ENCODE measurements at regions not wholly inside any gene's neighbourhood (a gene's known extent, or its start where the extent isn't known, plus 50 kb on each side); places are given as distances from the start of the nearest gene placed in this dataset.

DNA sequence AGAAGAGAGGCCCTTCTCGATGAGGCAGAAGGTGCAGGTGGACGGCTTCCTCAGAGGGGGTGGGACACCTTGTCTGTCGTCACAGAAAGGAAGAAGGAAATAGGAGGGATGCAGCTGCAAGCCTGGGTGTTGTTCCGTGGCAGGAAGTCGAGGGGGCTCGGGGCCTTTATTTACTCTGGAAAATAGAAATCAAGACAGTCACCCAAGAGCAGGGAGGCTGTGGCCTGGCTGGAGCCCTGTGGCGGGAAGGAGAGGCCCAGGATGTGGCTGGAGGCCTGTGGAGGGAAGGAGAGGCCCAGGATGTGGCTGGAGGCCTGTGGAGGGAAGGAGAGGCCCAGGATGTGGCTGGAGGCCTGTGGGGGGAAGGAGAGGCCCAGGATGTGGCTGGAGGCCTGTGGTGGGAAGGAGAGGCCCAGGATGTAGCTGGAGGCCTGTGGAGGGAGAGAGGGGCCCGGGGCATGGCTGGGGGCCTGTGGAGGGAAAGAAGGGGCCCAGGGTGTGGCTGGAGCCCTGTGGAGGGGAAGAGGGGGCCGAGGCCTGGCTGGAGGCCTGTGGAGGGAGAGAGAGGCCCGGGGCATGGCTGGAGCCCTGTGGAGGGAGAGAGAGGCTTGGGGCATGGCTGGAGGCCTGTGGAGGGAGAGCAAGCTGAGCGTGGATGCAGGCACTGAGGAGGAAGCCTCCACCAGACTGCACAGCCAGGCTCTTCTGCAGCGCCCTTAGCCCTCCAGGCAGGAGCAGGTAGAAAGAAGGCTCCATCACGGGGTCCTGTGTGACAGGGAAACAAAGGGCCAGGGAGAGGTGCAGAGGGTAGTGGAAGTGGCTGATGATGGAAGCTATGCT is 97.3 kb upstream of the SFMBT2 start:
- no peaks in the 10 kb centered on the region for H3K36me3 ChIP-seq (ENCODE audit: control insufficient read depth in 3 of 3, insufficient read depth in 2 of 3, low read depth in 1 of 3, low read length in 3 of 3)
- no peak for FAIRE-seq
- H3K4me1 ChIP-seq (ENCODE audit: control insufficient read depth in 3 of 3, insufficient read depth in 2 of 3, low read depth in 1 of 3, low read length in 2 of 3) = peaks cover 0 to 3% (median 0%) of the 10 kb centered on the region in 3 donors
- peaks cover 0 to 3% of the 10 kb centered on the region in 2 donors for H3K9me3 ChIP-seq (ENCODE audit: control insufficient read depth in 2 of 2, insufficient read depth in 1 of 2, low read depth in 1 of 2, low read length in 1 of 2)
- no peaks in the 10 kb centered on the region for H3K27me3 ChIP-seq (ENCODE audit: control insufficient read depth in 3 of 3, insufficient read depth in 3 of 3, low read length in 3 of 3)
- no peak for DNase-seq
- 62 to 67% (median 67%) methylated on average over 13 of the region's 13 CpGs for WGBS, 3 donors
- H3K4me3 ChIP-seq (ENCODE audit: low read depth in 1 of 3, low read length in 3 of 3) = no peak overlapping the region
- peak overlapping the region in 1 of 3 donors; percentile 12 for H3K27ac ChIP-seq (ENCODE audit: low read depth in 1 of 3, low read length in 2 of 3)

GRCh38 chr10:7506571-7506970 is 95.7 kb upstream of the SFMBT2 start:
- Histone ChIP-seq H3K27ac (ENCODE audit: low read depth in 1 of 3, low read length in 2 of 3) (no peak overlapping the region), H3K4me3 (ENCODE audit: low read depth in 1 of 3, low read length in 3 of 3) (no peak overlapping the region), H3K27me3 (ENCODE audit: control insufficient read depth in 3 of 3, insufficient read depth in 3 of 3, low read length in 3 of 3) (no peaks in the 10 kb centered on the region), H3K4me1 (ENCODE audit: control insufficient read depth in 3 of 3, insufficient read depth in 2 of 3, low read depth in 1 of 3, low read length in 2 of 3) (peaks cover 0 to 3% (median 0%) of the 10 kb centered on the region in 3 donors), H3K9me3 (ENCODE audit: control insufficient read depth in 2 of 2, insufficient read depth in 1 of 2, low read depth in 1 of 2, low read length in 1 of 2) (peaks cover 0 to 3% of the 10 kb centered on the region in 2 donors), H3K36me3 (ENCODE audit: control insufficient read depth in 3 of 3, insufficient read depth in 2 of 3, low read depth in 1 of 3, low read length in 3 of 3) (no peaks in the 10 kb centered on the region)
- no peak for FAIRE-seq
- 57 to 83% (median 69%) methylated on average over 3 of the region's 3 CpGs for WGBS, 3 donors
- DNase-seq = no peak

GRCh38 chr10:7505196-7505595 is 94.4 kb upstream of the SFMBT2 start:
- no peak for DNase-seq
- H3K4me1 ChIP-seq (ENCODE audit: control insufficient read depth in 3 of 3, insufficient read depth in 2 of 3, low read depth in 1 of 3, low read length in 2 of 3) = peaks cover 0 to 3% (median 0%) of the 10 kb centered on the region in 3 donors
- H3K4me3 ChIP-seq (ENCODE audit: low read depth in 1 of 3, low read length in 3 of 3) = no peak overlapping the region
- WGBS, 3 donors = 65 to 75% (median 74%) methylated on average over 2 of the region's 2 CpGs
- H3K27me3 ChIP-seq (ENCODE audit: control insufficient read depth in 3 of 3, insufficient read depth in 3 of 3, low read length in 3 of 3) = no peaks in the 10 kb centered on the region
- H3K27ac ChIP-seq (ENCODE audit: low read depth in 1 of 3, low read length in 2 of 3) = no peak overlapping the region
- H3K9me3 ChIP-seq (ENCODE audit: control insufficient read depth in 2 of 2, insufficient read depth in 1 of 2, low read depth in 1 of 2, low read length in 1 of 2) = no peaks in the 10 kb centered on the region
- no peaks in the 10 kb centered on the region for H3K36me3 ChIP-seq (ENCODE audit: control insufficient read depth in 3 of 3, insufficient read depth in 2 of 3, low read depth in 1 of 3, low read length in 3 of 3)
- no peak for FAIRE-seq

- Histone ChIP-seq H3K9me3 (ENCODE audit: control insufficient read depth in 2 of 2, insufficient read depth in 1 of 2, low read depth in 1 of 2, low read length in 1 of 2) (no peaks in the 10 kb centered on the region), H3K36me3 (ENCODE audit: control insufficient read depth in 3 of 3, insufficient read depth in 2 of 3, low read depth in 1 of 3, low read length in 3 of 3) (no peaks in the 10 kb centered on the region), H3K4me3 (ENCODE audit: low read depth in 1 of 3, low read length in 3 of 3) (no peak overlapping the region), H3K27ac (ENCODE audit: low read depth in 1 of 3, low read length in 2 of 3) (no peak overlapping the region), H3K4me1 (ENCODE audit: control insufficient read depth in 3 of 3, insufficient read depth in 2 of 3, low read depth in 1 of 3, low read length in 2 of 3) (peaks cover 0 to under 1% (median 0%) of the 10 kb centered on the region in 3 donors), H3K27me3 (ENCODE audit: control insufficient read depth in 3 of 3, insufficient read depth in 3 of 3, low read length in 3 of 3) (no peaks in the 10 kb centered on the region)
- WGBS, 3 donors = 35 to 58% (median 43%) methylated on average over 4 of the region's 4 CpGs
- FAIRE-seq = no peak
- DNase-seq = no peak
These were observed 92.4 kb upstream of the SFMBT2 start for GRCh38 chr10:7503190-7503589.

GRCh38 chr10:7501157-7501556 is 90.3 kb upstream of the SFMBT2 start:
- no peaks in the 10 kb centered on the region for H3K9me3 ChIP-seq (ENCODE audit: control insufficient read depth in 2 of 2, insufficient read depth in 1 of 2, low read depth in 1 of 2, low read length in 1 of 2)
- no peaks in the 10 kb centered on the region for H3K4me1 ChIP-seq (ENCODE audit: control insufficient read depth in 3 of 3, insufficient read depth in 2 of 3, low read depth in 1 of 3, low read length in 2 of 3)
- DNase-seq = peak in 1 of 2 donors; percentile 25
- no peaks in the 10 kb centered on the region for H3K27me3 ChIP-seq (ENCODE audit: control insufficient read depth in 3 of 3, insufficient read depth in 3 of 3, low read length in 3 of 3)
- WGBS, 3 donors = 66 to 88% (median 76%) methylated on average over 12 of the region's 12 CpGs
- H3K36me3 ChIP-seq (ENCODE audit: control insufficient read depth in 3 of 3, insufficient read depth in 2 of 3, low read depth in 1 of 3, low read length in 3 of 3) = no peaks in the 10 kb centered on the region
- no peak overlapping the region for H3K4me3 ChIP-seq (ENCODE audit: low read depth in 1 of 3, low read length in 3 of 3)
- no peak overlapping the region for H3K27ac ChIP-seq (ENCODE audit: low read depth in 1 of 3, low read length in 2 of 3)
- FAIRE-seq = no peak

GRCh38 chr10:7498111-7498510 is 87.3 kb upstream of the SFMBT2 start:
- Histone ChIP-seq H3K4me3 (ENCODE audit: low read depth in 1 of 3, low read length in 3 of 3) (no peak overlapping the region), H3K4me1 (ENCODE audit: control insufficient read depth in 3 of 3, insufficient read depth in 2 of 3, low read depth in 1 of 3, low read length in 2 of 3) (no peaks in the 10 kb centered on the region), H3K9me3 (ENCODE audit: control insufficient read depth in 2 of 2, insufficient read depth in 1 of 2, low read depth in 1 of 2, low read length in 1 of 2) (no peaks in the 10 kb centered on the region), H3K36me3 (ENCODE audit: control insufficient read depth in 3 of 3, insufficient read depth in 2 of 3, low read depth in 1 of 3, low read length in 3 of 3) (no peaks in the 10 kb centered on the region), H3K27me3 (ENCODE audit: control insufficient read depth in 3 of 3, insufficient read depth in 3 of 3, low read length in 3 of 3) (no peaks in the 10 kb centered on the region), H3K27ac (ENCODE audit: low read depth in 1 of 3, low read length in 2 of 3) (no peak overlapping the region)
- FAIRE-seq (no peak), DNase-seq (no peak)
- 95 to 96% (median 96%) methylated on average over 5 of the region's 5 CpGs for WGBS, 3 donors

DNA sequence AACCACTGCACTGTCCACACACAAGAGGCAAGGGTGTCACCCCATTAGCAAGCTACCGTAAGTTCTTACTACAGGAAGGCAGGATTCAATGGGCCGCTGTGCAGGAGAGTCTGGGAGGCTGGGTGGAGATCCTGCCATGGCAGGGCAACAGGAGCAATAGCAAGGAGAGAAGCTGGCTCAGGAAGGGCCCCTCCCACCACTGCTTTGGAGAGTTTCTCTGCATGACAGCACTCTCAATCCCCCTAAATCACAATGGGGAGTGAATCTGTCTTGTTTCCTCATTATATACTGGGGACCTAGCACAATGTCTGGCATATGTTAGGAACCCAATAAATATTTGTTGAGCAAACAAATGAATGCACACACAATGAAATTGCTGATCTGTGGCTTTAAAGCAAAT is 83.2 kb upstream of the SFMBT2 start:
- Histone ChIP-seq H3K36me3 (ENCODE audit: control insufficient read depth in 3 of 3, insufficient read depth in 2 of 3, low read depth in 1 of 3, low read length in 3 of 3) (no peaks in the 10 kb centered on the region), H3K4me3 (ENCODE audit: low read depth in 1 of 3, low read length in 3 of 3) (no peak overlapping the region), H3K4me1 (ENCODE audit: control insufficient read depth in 3 of 3, insufficient read depth in 2 of 3, low read depth in 1 of 3, low read length in 2 of 3) (no peaks in the 10 kb centered on the region), H3K27ac (ENCODE audit: low read depth in 1 of 3, low read length in 2 of 3) (no peak overlapping the region), H3K27me3 (ENCODE audit: control insufficient read depth in 3 of 3, insufficient read depth in 3 of 3, low read length in 3 of 3) (no peaks in the 10 kb centered on the region), H3K9me3 (ENCODE audit: control insufficient read depth in 2 of 2, insufficient read depth in 1 of 2, low read depth in 1 of 2, low read length in 1 of 2) (peaks cover 0 to 4% of the 10 kb centered on the region in 2 donors)
- FAIRE-seq = no peak
- 72 to 79% (median 73%) methylated on average over 2 of the region's 2 CpGs for WGBS, 3 donors
- DNase-seq = no peak

GRCh38 chr10:7492660-7493046 is 81.8 kb upstream of the SFMBT2 start:
- no peak for FAIRE-seq
- WGBS, 3 donors = 56 to 75% (median 64%) methylated on average over 4 of the region's 4 CpGs

More at GRCh38 chr10:7492660-7493046, 81.8 kb upstream of the SFMBT2 start:
- Histone ChIP-seq H3K9me3 (ENCODE audit: control insufficient read depth in 2 of 2, insufficient read depth in 1 of 2, low read depth in 1 of 2, low read length in 1 of 2) (peaks cover 0 to 4% of the 10 kb centered on the region in 2 donors), H3K27ac (ENCODE audit: low read depth in 1 of 3, low read length in 2 of 3) (no peak overlapping the region), H3K4me1 (ENCODE audit: control insufficient read depth in 3 of 3, insufficient read depth in 2 of 3, low read depth in 1 of 3, low read length in 2 of 3) (peaks cover 0 to 2% (median 0%) of the 10 kb centered on the region in 3 donors), H3K27me3 (ENCODE audit: control insufficient read depth in 3 of 3, insufficient read depth in 3 of 3, low read length in 3 of 3) (no peaks in the 10 kb centered on the region), H3K4me3 (ENCODE audit: low read depth in 1 of 3, low read length in 3 of 3) (no peak overlapping the region), H3K36me3 (ENCODE audit: control insufficient read depth in 3 of 3, insufficient read depth in 2 of 3, low read depth in 1 of 3, low read length in 3 of 3) (no peaks in the 10 kb centered on the region)
- DNase-seq = no peak

Data from small intestine (tissue), 7 donors.